Astrocyte (in vitro differentiated cells and primary cell): ENCODE measurements at regions not wholly inside any gene's neighbourhood (a gene's known extent, or its start where the extent isn't known, plus 50 kb on each side); places are given as distances from the start of the nearest gene placed in this dataset.

Source experiments
- DNase-seq: peaks from one replicate; pipeline ENCODE4 v3.0.0-alpha.2; 2010; ENCODE audit warnings: low read depth
- FAIRE-seq: peaks from 2 replicates; lab custom pipeline; 2011; peaks lifted over from hg19 to GRCh38; lab: Jason Lieb, UNC
- H2AFZ ChIP-seq: 2 replicates; pipeline ENCODE4 v1.6.0; 2012; ENCODE audit warnings: low read depth, low read length, inconsistent platforms
- H3K27ac ChIP-seq: 2 replicates; pipeline ENCODE4 v1.5.1; 2011; ENCODE audit warnings: low read depth, low read length, inconsistent platforms
- H3K27me3 ChIP-seq: 2 replicates; pipeline ENCODE4 v1.6.0; 2011; ENCODE audit warnings: low read length, inconsistent platforms; ENCODE audit not compliant: insufficient read depth
- H3K36me3 ChIP-seq: 2 replicates; pipeline ENCODE4 v1.5.1; 2011; ENCODE audit warnings: low read length, inconsistent platforms; ENCODE audit not compliant: insufficient read depth
- H3K4me1 ChIP-seq: 2 replicates; pipeline ENCODE4 v1.5.1; 2011; ENCODE audit warnings: low read length, inconsistent platforms; ENCODE audit not compliant: insufficient read depth
- H3K4me2 ChIP-seq: 2 replicates; pipeline ENCODE4 v1.6.0; 2012; ENCODE audit warnings: low read length, inconsistent platforms
- H3K4me3 ChIP-seq: 2 replicates; pipeline ENCODE4 v1.5.1; 2011; ENCODE audit warnings: low read depth, mild to moderate bottlenecking, low read length, inconsistent platforms; ENCODE audit not compliant: insufficient read depth
- H3K79me2 ChIP-seq: 2 replicates; pipeline ENCODE4 v1.6.0; 2012; ENCODE audit warnings: mild to moderate bottlenecking, low read length, inconsistent platforms; ENCODE audit not compliant: insufficient read depth
- H3K9ac ChIP-seq: 2 replicates; pipeline ENCODE4 v1.6.0; 2012; ENCODE audit warnings: mild to moderate bottlenecking, low read length, inconsistent platforms
- H3K9me3 ChIP-seq: 2 replicates; pipeline ENCODE4 v1.5.1; 2012; ENCODE audit warnings: low read depth, mild to moderate bottlenecking, low read length, inconsistent platforms; ENCODE audit not compliant: insufficient read depth
- H4K20me1 ChIP-seq: 2 replicates; pipeline ENCODE4 v1.6.0; 2012; ENCODE audit warnings: low read length, inconsistent platforms; ENCODE audit not compliant: insufficient read depth
- H3K27ac Mint-ChIP-seq: one replicate; pipeline ENCODE4 v1.8.0; 2021; ENCODE audit warnings: mild to moderate bottlenecking, mixed read lengths; ENCODE audit not compliant: unreplicated experiment
- H3K27me3 Mint-ChIP-seq: one replicate; pipeline ENCODE4 v1.8.0; 2021; ENCODE audit warnings: low read depth, mixed read lengths; ENCODE audit not compliant: unreplicated experiment
- H3K36me3 Mint-ChIP-seq: one replicate; pipeline ENCODE4 v1.8.0; 2021; ENCODE audit warnings: low read depth, mixed read lengths; ENCODE audit not compliant: unreplicated experiment
- H3K4me1 Mint-ChIP-seq: one replicate; pipeline ENCODE4 v1.8.0; 2021; ENCODE audit warnings: low read depth, mixed read lengths; ENCODE audit not compliant: unreplicated experiment
- H3K4me3 Mint-ChIP-seq: one replicate; pipeline ENCODE4 v1.8.0; 2021; ENCODE audit warnings: mild to moderate bottlenecking, moderate library complexity, mixed read lengths; ENCODE audit not compliant: unreplicated experiment
- H3K9me3 Mint-ChIP-seq: one replicate; pipeline ENCODE4 v1.8.0; 2021; ENCODE audit warnings: mild to moderate bottlenecking, mixed read lengths; ENCODE audit not compliant: unreplicated experiment
- CTCF ChIP-seq: IDR thresholded peaks from 2 replicates; pipeline ENCODE4 v1.5.1; 2011; ENCODE audit warnings: low read depth, mild to moderate bottlenecking, inconsistent platforms, low read length, moderate library complexity; ENCODE audit not compliant: insufficient read depth
- EZH2 ChIP-seq: IDR thresholded peaks from 2 replicates; pipeline ENCODE4 v1.6.1; 2012; ENCODE audit warnings: mild to moderate bottlenecking, low read length, inconsistent platforms; ENCODE audit not compliant: insufficient read depth

GRCh38 chr4:13178621-13179020 lies 305.5 kb downstream of the RAB28 start:
- FAIRE-seq (no peak), DNase-seq (no peak)
- no peak overlapping the region for H3K27ac Mint-ChIP-seq
- Histone ChIP-seq H2AFZ (no peak overlapping the region), H3K4me3 (no peak overlapping the region), H3K4me2 (no peak overlapping the region), H3K27ac (no peak overlapping the region), H3K9me3 (no peaks in the 10 kb centered on the region), H4K20me1 (no peaks in the 10 kb centered on the region), H3K9ac (no peak overlapping the region), H3K4me1 (no peaks in the 10 kb centered on the region), H3K79me2 (no peaks in the 10 kb centered on the region), H3K27me3 (no peaks in the 10 kb centered on the region), H3K36me3 (no peaks in the 10 kb centered on the region)
- H3K9me3 Mint-ChIP-seq = no peaks in the 10 kb centered on the region
- H3K4me3 Mint-ChIP-seq = no peak overlapping the region
- TF ChIP-seq CTCF (no peak), EZH2 (no peak)
- peaks cover 2% of the 10 kb centered on the region for H3K27me3 Mint-ChIP-seq
- no peaks in the 10 kb centered on the region for H3K36me3 Mint-ChIP-seq
- H3K4me1 Mint-ChIP-seq = peaks cover 4% of the 10 kb centered on the region

GRCh38 chr4:13176741-13177142 lies 307.4 kb downstream of the RAB28 start:
- H4K20me1 ChIP-seq = no peaks in the 10 kb centered on the region
- H3K27ac ChIP-seq = no peak overlapping the region
- no peaks in the 10 kb centered on the region for H3K27me3 ChIP-seq
- no peaks in the 10 kb centered on the region for H3K79me2 ChIP-seq
- H3K9me3 ChIP-seq = no peaks in the 10 kb centered on the region
- H2AFZ ChIP-seq = no peak overlapping the region
- Mint-ChIP-seq H3K27me3 (peaks cover 2% of the 10 kb centered on the region), H3K36me3 (no peaks in the 10 kb centered on the region), H3K27ac (no peak overlapping the region), H3K4me1 (no peaks in the 10 kb centered on the region), H3K4me3 (no peak overlapping the region), H3K9me3 (no peaks in the 10 kb centered on the region)
- H3K4me2 ChIP-seq = no peak overlapping the region
- no peak for DNase-seq
- FAIRE-seq = no peak
- no peak overlapping the region for H3K9ac ChIP-seq
- H3K4me1 ChIP-seq = no peaks in the 10 kb centered on the region
- no peak overlapping the region for H3K4me3 ChIP-seq
- TF ChIP-seq CTCF = no peak
- TF ChIP-seq EZH2 = no peak
- no peaks in the 10 kb centered on the region for H3K36me3 ChIP-seq

- no peak overlapping the region for H3K4me3 Mint-ChIP-seq
- FAIRE-seq (no peak), DNase-seq (no peak)
- H3K4me1 Mint-ChIP-seq = peaks cover under 1% of the 10 kb centered on the region
- Histone ChIP-seq H3K27ac (no peak overlapping the region), H3K36me3 (no peaks in the 10 kb centered on the region), H3K27me3 (no peaks in the 10 kb centered on the region), H3K79me2 (no peaks in the 10 kb centered on the region), H3K4me3 (no peak overlapping the region), H3K9me3 (no peaks in the 10 kb centered on the region), H3K4me2 (no peak overlapping the region), H3K9ac (no peak overlapping the region), H3K4me1 (peaks cover 5% of the 10 kb centered on the region), H2AFZ (no peak overlapping the region), H4K20me1 (no peaks in the 10 kb centered on the region)
- TF ChIP-seq CTCF (no peak), EZH2 (no peak)
- no peaks in the 10 kb centered on the region for H3K27me3 Mint-ChIP-seq
- H3K36me3 Mint-ChIP-seq = no peaks in the 10 kb centered on the region
- H3K27ac Mint-ChIP-seq = no peak overlapping the region
- H3K9me3 Mint-ChIP-seq = no peaks in the 10 kb centered on the region
Measured at GRCh38 chr4:13174926-13175325, 309.2 kb downstream of the RAB28 start.
